Muscle of arm (tissue), 1 donor: ENCODE measurements at regions not wholly inside any gene's neighbourhood (a gene's known extent, or its start where the extent isn't known, plus 50 kb on each side); places are given as distances from the start of the nearest gene placed in this dataset.
"Not testable (repeated sequence)": the region's sequence is repeated elsewhere in the genome, so short reads cannot be mapped to it uniquely, and the experiment has no call there.

Source experiments
- DNase-seq: peaks from one replicate; pipeline ENCODE4 v3.0.0-alpha.2; 2013

DNA sequence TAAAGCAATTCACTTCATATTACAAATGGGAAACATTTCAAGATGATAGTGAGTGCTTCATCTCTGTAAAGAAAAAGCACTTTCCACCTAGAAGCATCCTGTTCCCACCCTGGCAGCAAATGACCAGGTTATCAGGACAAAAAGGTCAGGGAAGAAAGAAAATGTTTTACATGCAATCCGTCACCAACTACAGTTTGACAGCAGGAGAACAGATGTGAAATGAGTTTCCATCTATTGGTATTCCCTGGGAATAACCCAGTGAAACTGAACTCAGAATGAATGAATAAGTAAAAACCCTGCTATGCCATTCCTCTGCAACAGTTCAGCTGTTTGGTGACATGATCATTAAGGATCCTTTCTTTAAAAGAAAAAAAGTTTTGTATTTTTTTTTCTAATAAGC, 67.6 kb downstream of the HTR1A start:
- DNase-seq, result no peak

DNA sequence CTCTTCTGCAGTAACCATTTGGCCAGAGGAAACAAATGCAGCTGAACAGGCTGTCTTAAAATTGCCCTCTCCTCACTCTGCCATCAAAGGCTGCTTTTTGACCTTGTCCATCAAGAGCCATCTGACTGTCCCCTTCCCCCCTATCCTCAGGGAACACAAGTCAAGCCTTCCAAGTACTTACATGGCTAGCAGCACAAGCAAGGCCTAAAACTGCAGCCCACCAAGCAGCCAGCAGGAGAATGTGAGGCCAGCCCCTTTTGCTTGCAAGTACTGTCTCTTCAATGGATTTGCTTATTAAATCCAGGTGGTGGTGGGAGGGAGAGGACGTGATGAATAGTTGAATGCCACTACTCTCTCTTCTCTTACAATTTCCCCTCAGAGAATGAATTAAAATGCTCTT, 83.5 kb downstream of the HTR1A start:
- no peak for DNase-seq

DNA sequence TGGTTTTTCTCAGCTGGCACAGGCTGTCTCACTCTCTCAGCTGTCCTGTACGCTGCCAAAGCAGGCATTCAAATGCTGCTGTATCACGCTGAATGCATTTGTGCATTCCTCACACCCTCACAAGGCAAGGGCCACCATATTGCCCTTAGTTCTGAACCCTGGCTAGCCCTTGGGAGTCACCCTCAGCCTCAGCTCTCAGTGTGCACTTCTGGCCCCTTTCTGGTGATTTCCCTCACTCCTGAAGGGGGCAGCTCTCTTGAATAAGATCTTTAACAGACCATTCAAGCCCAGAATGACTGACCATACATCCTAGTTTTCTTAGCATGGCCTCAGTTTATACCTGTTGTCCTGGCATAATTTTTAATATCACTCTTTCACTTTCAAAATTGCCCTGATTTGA, 84.3 kb downstream of the HTR1A start:
- DNase-seq, result no peak

DNA sequence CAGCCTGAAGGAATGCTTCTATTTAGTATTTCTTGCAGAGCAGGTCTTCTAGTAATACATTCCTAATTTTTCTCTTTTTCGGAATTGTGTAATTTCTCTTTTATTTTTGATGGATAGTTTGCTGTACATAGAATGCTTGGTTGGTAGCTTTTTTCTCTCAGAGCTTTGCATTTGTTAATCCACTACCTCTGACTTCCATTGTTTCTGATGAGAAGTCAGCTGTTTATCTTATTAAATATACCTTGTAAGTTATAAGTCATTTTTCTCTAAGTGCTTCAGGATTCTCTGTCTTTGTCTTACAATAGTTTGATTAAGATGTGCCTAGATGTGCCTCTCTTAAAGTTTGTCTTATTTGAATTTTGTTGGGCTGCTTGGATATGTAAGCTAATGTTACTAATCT, 101.9 kb downstream of the HTR1A start:
- no peak for DNase-seq

DNA sequence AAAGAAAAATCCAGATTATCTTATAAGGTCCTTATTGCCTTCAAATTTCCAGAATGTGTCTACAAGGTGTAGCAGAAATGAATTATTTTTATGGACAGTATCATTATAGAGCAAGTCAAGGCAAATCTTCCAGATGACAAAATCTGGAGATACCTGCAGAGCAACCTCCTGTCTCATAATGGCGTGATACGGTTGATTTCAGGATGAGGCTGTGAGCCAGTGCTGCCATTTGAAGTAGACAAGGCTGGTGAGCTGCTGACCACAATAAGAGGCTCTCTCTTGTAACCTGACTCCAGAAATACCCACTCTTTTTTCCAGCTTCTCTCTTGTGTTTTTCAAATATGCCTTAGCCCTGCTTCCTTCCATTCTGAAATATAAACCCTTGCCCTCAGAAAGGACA, 108.2 kb downstream of the HTR1A start:
- DNase-seq, result no peak

DNA sequence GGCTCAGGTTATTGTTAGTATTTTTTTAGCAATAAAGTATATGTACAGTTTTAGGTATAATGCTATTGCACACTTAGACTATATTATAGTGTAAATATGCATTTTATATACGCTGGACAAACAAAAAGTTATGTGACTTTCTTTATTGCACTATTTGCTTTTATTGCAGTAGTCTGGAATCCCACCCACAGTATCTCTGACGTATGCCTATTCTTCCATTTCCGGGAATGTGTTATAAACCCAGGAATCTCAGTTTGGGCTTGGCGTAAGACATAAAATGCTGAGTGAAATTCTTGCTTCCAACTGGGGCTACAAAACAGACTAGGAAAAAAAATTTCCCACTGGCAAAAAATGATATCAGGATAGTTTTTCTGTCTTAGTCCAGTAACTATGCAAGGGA, 119.1 kb downstream of the HTR1A start:
- no peak for DNase-seq

DNA sequence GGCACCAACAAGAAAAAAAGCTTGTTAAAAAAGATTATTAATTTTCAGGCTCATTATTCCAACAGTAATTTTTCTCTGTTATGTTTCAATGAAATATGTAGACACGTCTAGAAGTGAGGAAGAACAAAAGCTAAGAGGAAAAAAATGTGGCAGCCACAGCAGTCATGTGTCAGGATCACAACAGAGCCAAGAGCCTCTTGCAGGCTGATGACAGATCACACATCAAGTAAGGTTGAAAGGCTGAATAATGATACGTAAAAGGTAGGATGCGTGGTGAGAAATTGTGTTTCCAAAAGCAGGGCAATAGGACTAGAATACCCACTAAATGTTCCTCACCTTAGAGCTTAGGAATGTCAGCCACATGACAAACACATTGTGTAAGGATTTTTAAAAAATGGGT, 124.8 kb downstream of the HTR1A start:
- DNase-seq, result no peak

DNA sequence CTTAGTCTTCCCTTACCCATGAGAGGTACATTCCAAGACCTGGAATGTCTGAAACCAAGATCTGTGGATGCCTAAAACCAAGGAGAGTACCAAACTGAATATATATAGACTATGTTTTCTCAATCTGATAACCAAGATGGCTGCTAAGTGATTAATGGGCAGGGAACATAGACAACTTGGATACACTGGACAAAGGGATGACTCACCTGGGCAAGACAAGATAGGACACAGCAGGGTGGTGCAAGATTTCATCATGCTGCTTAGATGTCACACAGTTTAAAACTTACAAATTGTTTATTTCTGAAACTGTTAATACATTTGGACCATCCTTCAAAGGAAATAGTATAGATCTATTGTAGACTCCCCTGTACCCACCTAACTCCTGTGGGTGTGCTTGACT, 130.9 kb downstream of the HTR1A start:
- DNase-seq, result no peak

DNA sequence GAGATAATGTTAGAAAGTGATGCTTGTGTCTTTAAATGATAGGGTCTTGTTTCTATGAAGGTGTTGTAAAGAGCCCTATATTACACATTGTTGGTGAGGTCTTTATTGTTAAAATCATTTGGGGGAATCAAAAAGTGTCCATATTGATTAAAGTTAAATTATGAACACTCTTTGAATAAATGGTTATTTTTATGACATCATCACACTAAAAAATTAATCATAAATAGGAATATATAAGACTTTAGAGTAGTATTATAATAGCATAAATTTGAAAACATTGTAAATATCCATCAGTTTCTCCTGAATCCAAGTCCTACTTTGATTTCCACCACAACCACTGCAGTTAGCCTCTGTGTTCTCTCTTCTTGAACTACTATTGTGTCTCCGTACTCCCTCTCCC, 136.3 kb downstream of the HTR1A start:
- DNase-seq, result no peak

DNA sequence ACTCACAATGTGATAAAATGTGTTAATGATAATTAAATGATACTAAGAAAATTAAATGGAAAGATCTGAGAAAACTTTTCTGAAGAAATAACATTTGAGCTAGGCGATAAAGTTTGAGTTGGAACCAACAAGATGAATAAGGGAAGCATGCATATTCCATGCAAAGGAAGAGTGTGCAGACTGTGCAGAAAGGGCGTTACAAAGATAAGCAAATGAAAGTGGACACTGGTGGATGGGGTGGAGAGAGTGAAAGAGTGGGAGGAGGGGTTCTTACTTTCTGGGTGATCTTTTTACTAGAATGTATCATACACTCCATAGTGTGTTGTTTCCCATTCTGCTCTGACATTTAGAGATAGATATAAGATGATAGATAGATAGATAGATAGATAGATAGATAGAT, 138.7 kb downstream of the HTR1A start:
- no peak for DNase-seq

DNA sequence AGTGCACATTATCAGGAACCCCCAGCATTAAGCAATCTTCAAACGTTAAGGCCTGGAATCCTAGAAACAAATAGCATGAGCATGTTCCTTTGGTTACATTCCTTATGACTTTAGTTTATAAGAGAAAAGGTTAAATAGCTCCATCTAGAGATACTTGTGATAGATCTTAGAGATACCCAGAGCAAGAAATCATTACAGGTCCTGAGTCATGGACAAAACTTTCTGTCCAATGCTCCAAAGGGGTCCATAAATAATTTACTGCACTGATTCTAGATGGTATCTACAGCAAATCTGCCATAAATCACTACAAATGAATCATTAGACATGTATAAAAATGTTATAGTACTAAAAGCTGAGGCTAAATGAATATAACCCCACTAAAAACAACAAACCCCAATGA, 139.6 kb downstream of the HTR1A start:
- no peak for DNase-seq

DNA sequence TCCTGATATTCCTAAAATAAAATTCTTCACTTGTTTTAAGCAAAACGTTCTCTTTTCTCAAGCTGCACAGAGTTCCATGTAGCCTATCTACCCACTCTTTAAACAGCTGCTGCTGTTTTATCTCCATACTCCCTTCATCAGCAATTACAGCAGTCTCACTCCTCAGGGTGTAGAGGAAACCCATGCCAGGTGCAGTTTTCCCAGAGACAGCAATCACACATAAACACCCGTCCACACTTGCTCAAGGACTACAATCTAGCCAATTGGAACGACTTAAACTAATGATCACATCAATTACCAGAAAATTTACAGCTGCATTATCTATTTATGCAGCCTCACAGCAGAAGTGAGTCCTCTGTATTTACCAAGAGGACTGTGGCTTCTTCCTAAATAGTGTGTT, 141.7 kb downstream of the HTR1A start:
- DNase-seq, result no peak

DNA sequence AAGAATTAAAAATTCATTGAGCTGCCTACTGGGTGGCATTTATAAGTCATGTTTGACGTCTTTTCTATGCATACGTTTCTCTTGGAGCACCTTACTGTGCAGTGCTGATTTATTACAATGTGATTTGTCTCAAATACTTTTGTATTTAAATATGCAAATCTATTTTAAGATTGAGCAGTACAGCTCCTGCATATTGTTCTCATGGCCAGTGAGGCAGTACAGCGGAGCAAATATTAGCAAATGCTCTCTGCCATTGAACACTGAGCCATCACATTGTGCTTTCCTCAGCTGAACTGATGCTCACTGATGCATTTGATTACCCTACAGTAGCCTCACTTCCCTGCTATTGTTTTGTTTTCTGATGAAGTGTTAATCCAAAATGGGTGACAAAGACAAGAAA, 149.6 kb downstream of the HTR1A start:
- no peak for DNase-seq

DNA sequence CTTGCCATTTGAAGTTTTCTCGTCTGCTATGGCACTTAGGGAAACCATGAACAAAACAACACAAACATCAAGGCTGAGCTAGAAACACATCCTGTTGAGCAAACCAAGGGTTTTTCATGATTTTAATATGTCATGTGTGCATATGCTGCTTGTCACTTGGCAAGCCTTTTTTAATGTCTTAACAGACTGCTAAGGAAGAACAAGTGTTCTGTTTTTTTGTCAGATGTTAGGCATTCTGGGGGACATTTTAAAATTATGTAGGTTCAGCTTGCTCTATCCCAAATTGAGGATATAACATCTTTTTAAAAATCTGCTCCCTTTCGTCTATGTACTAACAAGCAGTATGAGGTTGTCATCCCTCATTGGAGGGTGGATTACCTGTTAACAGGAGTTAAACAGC, 150.3 kb downstream of the HTR1A start:
- no peak for DNase-seq

DNA sequence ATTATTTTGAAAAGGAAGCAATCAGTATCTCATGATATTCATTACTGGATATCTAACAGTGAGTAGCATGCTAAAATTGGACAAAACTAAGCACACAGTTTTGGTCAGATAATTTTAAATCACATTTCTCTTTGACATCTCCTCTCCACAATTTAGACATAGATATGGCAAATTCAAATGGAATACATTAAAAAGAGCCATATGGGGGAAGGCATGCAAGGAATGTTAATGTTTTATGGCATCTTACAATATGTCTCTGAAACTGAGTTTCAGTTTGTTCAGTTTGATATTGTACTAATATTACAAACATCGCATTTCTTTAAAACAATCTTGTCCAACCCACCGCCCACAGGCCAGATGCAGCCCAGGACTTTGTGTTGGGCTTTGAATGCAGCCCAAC, 151.0 kb downstream of the HTR1A start:
- no peak for DNase-seq

DNA sequence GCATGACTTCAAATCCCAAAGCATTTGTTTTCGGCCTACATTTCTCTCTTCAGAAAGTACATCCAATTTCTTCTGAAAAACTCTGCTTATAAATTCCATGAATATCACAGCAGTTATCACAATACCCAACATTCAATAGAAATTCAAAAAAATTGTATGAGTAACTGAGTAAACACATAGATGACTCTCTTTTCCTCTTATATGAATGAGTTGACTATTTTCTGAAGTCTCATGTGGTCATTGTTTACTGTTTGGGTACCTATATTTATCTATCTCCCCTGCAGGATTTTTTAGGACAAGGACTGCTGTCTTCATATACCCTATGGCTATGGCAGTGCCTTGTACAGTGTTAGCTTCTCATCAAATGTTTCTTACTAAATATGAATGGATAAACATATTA, 157.1 kb downstream of the HTR1A start:
- no peak for DNase-seq

DNA sequence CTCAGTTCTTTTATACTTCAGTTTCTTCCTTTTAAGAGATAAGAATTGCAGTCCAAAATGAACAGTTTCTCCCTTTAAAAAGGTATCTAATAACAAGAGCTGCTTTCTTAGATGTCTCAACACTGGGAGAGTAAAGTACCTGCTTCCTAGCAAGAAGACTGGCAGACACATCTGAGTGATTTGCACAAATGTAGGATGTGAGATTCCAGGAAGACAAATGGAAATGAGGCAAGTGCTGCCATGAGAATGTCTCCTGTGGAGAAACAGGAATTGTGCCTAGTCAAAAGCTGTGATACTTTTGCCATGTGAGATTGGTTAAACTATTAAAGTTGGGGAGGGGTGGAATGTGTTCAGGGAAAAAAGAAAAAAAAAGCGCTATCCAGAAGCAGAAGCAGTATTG, 159.1 kb downstream of the HTR1A start:
- no peak for DNase-seq

DNA sequence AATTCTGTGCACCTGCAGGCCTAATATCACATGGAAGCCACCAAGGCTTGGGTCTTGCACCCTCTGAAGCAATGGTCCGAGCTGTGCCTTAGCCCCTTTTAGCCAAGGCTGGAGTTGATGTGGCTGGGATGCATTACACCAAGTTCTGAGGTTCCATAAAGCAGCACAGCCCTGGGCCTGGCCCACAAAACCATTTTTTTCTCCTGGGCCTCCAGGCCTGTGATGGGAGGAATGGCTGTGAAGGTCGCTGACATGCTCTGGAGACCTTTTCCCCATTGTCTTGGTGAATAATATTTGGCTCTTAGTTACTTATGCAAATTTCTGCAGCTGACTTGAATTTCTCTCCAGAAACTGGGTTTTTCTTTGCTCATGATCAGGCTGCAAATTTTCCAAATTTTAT, 167.3 kb downstream of the HTR1A start:
- DNase-seq, result no peak

DNA sequence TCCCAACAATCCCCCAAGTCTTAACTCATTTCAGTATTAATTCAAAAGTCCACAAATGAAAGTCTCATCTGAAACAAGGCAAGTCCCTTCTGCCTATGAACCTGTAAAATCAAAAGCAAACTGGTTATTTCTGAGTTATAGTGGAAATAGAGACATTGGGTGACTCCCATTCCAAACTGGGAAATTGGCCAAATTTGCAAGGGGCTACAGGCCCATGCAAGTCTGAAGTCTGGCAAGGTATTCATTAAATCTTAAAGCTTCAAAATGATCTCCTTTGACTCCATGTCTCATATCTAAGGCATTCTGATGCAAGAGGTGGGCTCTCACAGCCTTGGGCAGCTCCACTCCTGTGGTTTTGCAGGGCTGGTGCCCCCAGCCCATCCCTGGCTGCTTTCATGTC, 167.9 kb downstream of the HTR1A start:
- no peak for DNase-seq

DNA sequence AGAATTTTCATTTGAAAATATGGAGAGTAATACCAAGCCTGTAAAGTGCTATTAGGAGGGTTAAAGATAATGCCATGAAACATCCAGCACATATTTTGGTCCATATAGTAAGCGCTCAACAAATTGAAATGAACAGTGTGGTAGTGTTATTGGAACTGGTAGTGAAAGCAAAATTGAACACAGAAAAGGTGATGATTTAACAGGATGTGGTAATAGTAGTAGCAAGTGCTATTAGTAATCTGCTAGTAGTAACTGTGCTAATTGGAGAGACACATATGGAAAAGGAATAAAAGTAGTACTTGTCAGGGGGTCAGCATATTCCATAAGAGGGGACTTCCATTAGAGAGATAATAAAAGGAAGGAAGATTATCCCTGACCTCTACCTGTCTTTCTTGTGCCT, 187.3 kb downstream of the HTR1A start:
- no peak for DNase-seq

DNA sequence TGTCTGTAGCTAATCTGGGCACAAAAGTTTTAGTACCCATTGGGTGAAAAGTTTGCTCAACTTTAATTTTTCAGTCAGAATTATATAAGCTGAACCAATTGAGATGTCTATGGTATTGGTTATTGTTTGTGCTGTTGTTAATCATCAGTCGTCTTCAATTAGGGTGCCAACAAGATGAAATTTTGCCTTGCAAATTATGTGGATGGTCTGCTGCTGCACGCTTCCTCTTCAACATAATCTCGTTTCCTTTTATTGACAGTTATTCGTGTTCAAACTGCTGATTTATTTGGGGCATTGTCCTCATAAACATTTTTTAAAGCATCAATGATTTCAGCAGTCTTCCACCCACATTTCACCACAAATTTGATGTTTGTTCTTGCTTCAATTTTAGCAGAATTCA, 194.0 kb downstream of the HTR1A start:
- no peak for DNase-seq

DNA sequence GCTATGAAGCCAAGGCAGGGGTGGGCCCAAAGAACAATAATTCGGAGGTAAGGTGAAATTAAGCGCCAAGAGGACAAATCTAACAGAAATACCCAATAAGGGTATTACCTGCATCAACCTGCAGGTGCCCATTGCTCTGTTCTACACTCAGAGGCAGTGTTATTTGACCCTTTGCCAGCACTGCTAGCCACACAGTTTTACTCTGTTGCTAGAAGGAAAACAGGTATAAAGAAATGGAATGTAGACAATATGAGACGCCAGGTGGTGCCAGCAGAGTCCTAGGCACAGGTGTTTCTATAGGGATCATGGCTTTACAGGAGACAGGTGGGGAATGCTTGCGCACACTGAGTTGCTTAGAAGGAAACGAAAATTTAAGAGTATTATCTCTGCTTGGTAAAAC, 201.3 kb downstream of the HTR1A start:
- no peak for DNase-seq

DNA sequence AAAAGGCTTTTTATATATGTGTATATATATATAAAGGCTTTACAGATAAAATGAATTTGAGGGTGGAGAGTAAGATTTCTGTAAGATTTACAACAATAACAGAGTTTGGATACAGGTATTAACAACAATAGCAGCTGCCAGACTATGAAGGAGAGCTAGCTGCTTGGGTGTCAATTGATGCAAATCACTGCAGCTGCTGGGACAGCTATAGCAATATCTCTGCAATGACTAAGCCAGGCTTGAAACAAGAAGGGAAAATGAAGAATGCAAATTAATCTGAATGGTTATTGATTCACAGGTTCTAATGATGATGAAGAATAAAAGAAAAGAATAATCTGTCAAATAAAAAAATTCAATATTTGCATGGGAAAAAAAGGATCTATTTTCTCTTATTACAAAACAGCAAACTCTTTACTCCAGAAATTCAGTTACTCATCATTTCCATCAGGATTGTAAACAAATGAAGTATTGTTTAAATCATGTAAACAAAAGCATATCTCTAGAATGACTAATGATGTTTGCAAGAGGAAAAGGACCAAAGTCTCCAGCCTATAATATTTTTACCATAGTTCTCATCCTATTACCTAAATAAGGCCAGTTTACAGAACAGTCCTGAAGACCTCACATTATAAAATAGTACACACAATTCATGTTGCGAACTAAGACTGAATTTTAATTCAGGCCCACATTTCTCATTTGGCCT, 219.0 kb downstream of the HTR1A start:
- DNase-seq, result no peak

DNA sequence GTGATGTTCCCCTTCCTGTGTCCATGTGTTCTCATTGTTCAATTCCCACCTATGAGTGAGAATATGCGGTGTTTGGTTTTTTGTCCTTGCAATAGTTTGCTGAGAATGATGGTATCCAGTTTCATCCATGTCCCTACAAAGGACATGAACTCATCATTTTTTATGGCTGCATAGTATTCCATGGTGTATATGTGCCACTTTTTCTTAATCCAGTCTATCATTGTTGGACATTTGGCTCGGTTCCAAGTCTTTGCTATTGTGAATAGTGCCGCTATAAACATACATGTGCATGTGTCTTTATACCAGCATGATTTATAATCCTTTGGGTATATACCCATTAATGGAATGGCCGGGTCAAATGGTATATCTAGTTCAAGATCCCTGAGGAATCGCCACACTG, 229.4 kb downstream of the HTR1A start:
- DNase-seq, result not testable (repeated sequence)

DNA sequence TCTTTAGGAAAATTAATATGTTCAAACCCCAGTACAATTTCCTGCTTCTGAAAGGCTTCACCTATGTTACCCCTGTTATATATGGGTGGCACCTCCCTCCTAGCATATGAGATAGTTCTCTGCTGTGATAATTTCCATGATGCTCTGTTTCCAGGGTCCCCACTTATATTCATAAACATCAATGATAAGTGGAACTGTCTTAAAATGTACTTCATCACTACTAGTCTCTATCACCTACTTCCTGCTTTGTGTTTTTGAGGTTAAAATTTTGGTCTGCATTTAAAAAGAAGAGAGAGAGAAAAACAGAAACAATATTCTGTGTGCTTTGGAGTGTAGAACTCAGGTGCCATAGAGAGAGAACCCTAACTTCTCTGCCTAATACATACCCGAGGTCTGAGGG, 234.7 kb downstream of the HTR1A start:
- DNase-seq, result no peak
